ENCODE measurements at regions not wholly inside any gene's neighbourhood (a gene's known extent, or its start where the extent isn't known, plus 50 kb on each side); places are given as distances from the start of the nearest gene placed in this dataset.

GRCh38 chr18:44198612-44199284 is 481.9 kb upstream of the SETBP1 start:
- DNase-seq (ENCODE audit: low read depth) = no peak

GRCh38 chr18:44213293-44213692 is 467.4 kb upstream of the SETBP1 start:
- DNase-seq (ENCODE audit: low read depth) = no peak

GRCh38 chr18:44214396-44214795 is 466.3 kb upstream of the SETBP1 start:
- DNase-seq (ENCODE audit: low read depth) = no peak

- DNase-seq (ENCODE audit: low read depth) = no peak
Measured at GRCh38 chr18:44216169-44216568, 464.5 kb upstream of the SETBP1 start.

- no peak for DNase-seq (ENCODE audit: low read depth)
Measured at GRCh38 chr18:44227501-44227900, 453.2 kb upstream of the SETBP1 start.

GRCh38 chr18:44229693-44230108 is 451.0 kb upstream of the SETBP1 start:
- peak; percentile 34 for DNase-seq (ENCODE audit: low read depth)

- no peak for DNase-seq (ENCODE audit: low read depth)
Measured at GRCh38 chr18:44231936-44232335, 448.8 kb upstream of the SETBP1 start.

- DNase-seq (ENCODE audit: low read depth) = no peak
Measured at GRCh38 chr18:44232500-44232899, 448.2 kb upstream of the SETBP1 start.

GRCh38 chr18:44238454-44238853 is 442.2 kb upstream of the SETBP1 start:
- DNase-seq (ENCODE audit: low read depth) = no peak

- no peak for DNase-seq (ENCODE audit: low read depth)
Measured at GRCh38 chr18:44238911-44239310, 441.8 kb upstream of the SETBP1 start.

- DNase-seq (ENCODE audit: low read depth) = no peak
Measured at GRCh38 chr18:44241020-44241419, 439.7 kb upstream of the SETBP1 start.

GRCh38 chr18:44245019-44245418 is 435.7 kb upstream of the SETBP1 start:
- DNase-seq (ENCODE audit: low read depth) = no peak

GRCh38 chr18:44246001-44246400 is 434.7 kb upstream of the SETBP1 start:
- no peak for DNase-seq (ENCODE audit: low read depth)

GRCh38 chr18:44258086-44258485 is 422.6 kb upstream of the SETBP1 start:
- DNase-seq (ENCODE audit: low read depth) = no peak

- DNase-seq (ENCODE audit: low read depth) = no peak
Measured at GRCh38 chr18:44258576-44258975, 422.1 kb upstream of the SETBP1 start.

GRCh38 chr18:44259610-44260009 is 421.1 kb upstream of the SETBP1 start:
- DNase-seq (ENCODE audit: low read depth) = no peak

GRCh38 chr18:44265437-44265836 is 415.3 kb upstream of the SETBP1 start:
- no peak for DNase-seq (ENCODE audit: low read depth)

GRCh38 chr18:44273298-44273697 is 407.4 kb upstream of the SETBP1 start:
- DNase-seq (ENCODE audit: low read depth) = no peak

- DNase-seq (ENCODE audit: low read depth) = no peak
Measured at GRCh38 chr18:44280479-44280878, 400.2 kb upstream of the SETBP1 start.

- DNase-seq (ENCODE audit: low read depth) = no peak
Measured at GRCh38 chr18:44286049-44286448, 394.6 kb upstream of the SETBP1 start.

GRCh38 chr18:44290366-44290977 is 390.2 kb upstream of the SETBP1 start:
- DNase-seq (ENCODE audit: low read depth) = no peak

- DNase-seq (ENCODE audit: low read depth) = no peak
Measured at GRCh38 chr18:44298566-44298965, 382.1 kb upstream of the SETBP1 start.

- DNase-seq (ENCODE audit: low read depth) = no peak
Measured at GRCh38 chr18:44309185-44309584, 371.5 kb upstream of the SETBP1 start.
